Gastroesophageal sphincter (tissue), 3 donors: ENCODE measurements at regions not wholly inside any gene's neighbourhood (a gene's known extent, or its start where the extent isn't known, plus 50 kb on each side); places are given as distances from the start of the nearest gene placed in this dataset.

Experiments
- POLR2A ChIP-seq, 2 donors: fragments of 450-650 bp; IDR thresholded peaks; one replicate each; pipeline ENCODE4 v1.6.1; 2017; ENCODE audit warnings: antibody characterized with exemption in 2 of 2, mild to moderate bottlenecking in 2 of 2, moderate library complexity in 1 of 2
- TF ChIP-seq, protein P1 (sequence below), 4 experiments: fragments of 200-600 bp in 2 of 4; fragments of 450-650 bp in 2 of 4; sonication (generic) in 1 of 4; IDR thresholded peaks; one replicate each; pipeline ENCODE4 v1.5.1; 2017 to 2019; ENCODE audit warnings: antibody characterized with exemption in 4 of 4, mild to moderate bottlenecking in 2 of 4, moderate library complexity in 2 of 4

- TF ChIP-seq, protein P1, sequence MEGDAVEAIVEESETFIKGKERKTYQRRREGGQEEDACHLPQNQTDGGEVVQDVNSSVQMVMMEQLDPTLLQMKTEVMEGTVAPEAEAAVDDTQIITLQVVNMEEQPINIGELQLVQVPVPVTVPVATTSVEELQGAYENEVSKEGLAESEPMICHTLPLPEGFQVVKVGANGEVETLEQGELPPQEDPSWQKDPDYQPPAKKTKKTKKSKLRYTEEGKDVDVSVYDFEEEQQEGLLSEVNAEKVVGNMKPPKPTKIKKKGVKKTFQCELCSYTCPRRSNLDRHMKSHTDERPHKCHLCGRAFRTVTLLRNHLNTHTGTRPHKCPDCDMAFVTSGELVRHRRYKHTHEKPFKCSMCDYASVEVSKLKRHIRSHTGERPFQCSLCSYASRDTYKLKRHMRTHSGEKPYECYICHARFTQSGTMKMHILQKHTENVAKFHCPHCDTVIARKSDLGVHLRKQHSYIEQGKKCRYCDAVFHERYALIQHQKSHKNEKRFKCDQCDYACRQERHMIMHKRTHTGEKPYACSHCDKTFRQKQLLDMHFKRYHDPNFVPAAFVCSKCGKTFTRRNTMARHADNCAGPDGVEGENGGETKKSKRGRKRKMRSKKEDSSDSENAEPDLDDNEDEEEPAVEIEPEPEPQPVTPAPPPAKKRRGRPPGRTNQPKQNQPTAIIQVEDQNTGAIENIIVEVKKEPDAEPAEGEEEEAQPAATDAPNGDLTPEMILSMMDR (IDR thresholded peaks at IDR 0.05) = no peak
- TF ChIP-seq POLR2A (IDR thresholded peaks at IDR 0.05) = no peak
Measured at GRCh38 chr22:49190816-49191505, 636.7 kb downstream of the BRD1 start.
